ENCODE measurements at regions not wholly inside any gene's neighbourhood (a gene's known extent, or its start where the extent isn't known, plus 50 kb on each side); places are given as distances from the start of the nearest gene placed in this dataset.

- H3K27me3 ChIP-seq (replicated peaks in 1 of 2; ENCODE audit: control insufficient read depth in 2 of 2, insufficient read depth in 2 of 2, low read length in 1 of 2): peaks cover 0 to 2% of the 10 kb centered on the region in 2 experiments; a peak in 2 of 4 replicates
- FAIRE-seq (no peak), DNase-seq (ENCODE audit: low read depth, low spot score) (no peak), ATAC-seq (no peak)
- H3K9ac ChIP-seq (ENCODE audit: control insufficient read depth, insufficient read depth, low read length): no peak overlapping the region
- TF ChIP-seq FOS (IDR thresholded peaks at IDR 0.05; ENCODE audit: borderline replicate concordance, extremely low read depth, insufficient read length) (no peak), RAD51 (IDR thresholded peaks at IDR 0.05) (no peak)
- ChIA-PET POLR2A (no interaction called here), CTCF (no interaction called here), SMC1A (ENCODE audit: uncharacterized antibody, unreplicated experiment) (no interaction called here), RAD21 (ENCODE audit: unreplicated experiment) (interaction anchor here (1.5 kb wide), 1 partner anchor 9 kb away, joined by 4 read pairs; no protein-coding TSS in a partner anchor)
- BruUV-seq (replicated peaks): no TSS peak
- intact Hi-C loops (cut with micrococcal nuclease; ENCODE audit: unreplicated experiment): loop anchor here (10.0 kb wide), 1 partner anchor 905 kb away; no protein-coding TSS in a partner anchor
- in situ Hi-C loops (cut with MboI): no loop called here
- H3K27ac ChIP-seq (ENCODE audit: control insufficient read depth, insufficient read depth): no peak overlapping the region
- H3K79me2 ChIP-seq (ENCODE audit: control insufficient read depth, insufficient read depth, low read length): no peaks in the 10 kb centered on the region
- H3K36me3 ChIP-seq (ENCODE audit: control insufficient read depth in 2 of 2, insufficient read depth in 2 of 2, low read length in 1 of 2): no peaks in the 10 kb centered on the region
- 2% methylated on average over 3 of the region's 3 CpGs for WGBS (ENCODE audit: insufficient coverage, insufficient replicate concordance, low lambda C conversion rate, missing lambda C conversion rate)
- no peaks in the 10 kb centered on the region for H3K4me1 ChIP-seq (ENCODE audit: control insufficient read depth, insufficient read depth, low read length)
- no peak overlapping the region for H2AFZ ChIP-seq (ENCODE audit: control insufficient read depth, low read depth, low read length)
- no peaks in the 10 kb centered on the region for H3K9me3 ChIP-seq (replicated peaks; ENCODE audit: control insufficient read depth, insufficient read depth, low read length)
- no peak overlapping the region for H3K4me3 ChIP-seq
- H3K4me2 ChIP-seq (ENCODE audit: control insufficient read depth, insufficient read depth): no peak overlapping the region
- no peaks in the 10 kb centered on the region for H4K20me1 ChIP-seq (ENCODE audit: control insufficient read depth, insufficient read depth)
These were observed 194.7 kb upstream of the THRB start for GRCh38 chr3:24689353-24689752.

GRCh38 chr3:24690777-24691176 lies 196.1 kb upstream of the THRB start:
- Histone ChIP-seq H3K27ac (ENCODE audit: control insufficient read depth, insufficient read depth) (no peak overlapping the region), H3K27me3 (replicated peaks in 1 of 2; ENCODE audit: control insufficient read depth in 2 of 2, insufficient read depth in 2 of 2, low read length in 1 of 2) (peaks cover 0 to 2% of the 10 kb centered on the region in 2 experiments; a peak in 1 of 4 replicates), H3K4me1 (ENCODE audit: control insufficient read depth, insufficient read depth, low read length) (no peaks in the 10 kb centered on the region), H3K79me2 (ENCODE audit: control insufficient read depth, insufficient read depth, low read length) (no peaks in the 10 kb centered on the region), H3K9me3 (replicated peaks; ENCODE audit: control insufficient read depth, insufficient read depth, low read length) (no peaks in the 10 kb centered on the region), H2AFZ (ENCODE audit: control insufficient read depth, low read depth, low read length) (no peak overlapping the region), H4K20me1 (ENCODE audit: control insufficient read depth, insufficient read depth) (no peaks in the 10 kb centered on the region), H3K36me3 (ENCODE audit: control insufficient read depth in 2 of 2, insufficient read depth in 2 of 2, low read length in 1 of 2) (no peaks in the 10 kb centered on the region), H3K4me3 (no peak overlapping the region), H3K9ac (ENCODE audit: control insufficient read depth, insufficient read depth, low read length) (no peak overlapping the region), H3K4me2 (ENCODE audit: control insufficient read depth, insufficient read depth) (no peak overlapping the region)
- DNase-seq (ENCODE audit: low read depth, low spot score) (no peak), ATAC-seq (no peak), FAIRE-seq (no peak)
- in situ Hi-C loops (cut with MboI) (no loop called here), intact Hi-C loops (cut with micrococcal nuclease; ENCODE audit: unreplicated experiment) (no loop called here)
- ChIA-PET RAD21 (ENCODE audit: unreplicated experiment) (no interaction called here), POLR2A (no interaction called here), CTCF (interaction anchor here (0.5 to 0.7 kb wide), 2 partner anchors 9 to 135 kb away, joined by 3 read pairs; no protein-coding TSS in a partner anchor), SMC1A (ENCODE audit: uncharacterized antibody, unreplicated experiment) (no interaction called here)
- WGBS (ENCODE audit: insufficient coverage, insufficient replicate concordance, low lambda C conversion rate, missing lambda C conversion rate): 85% methylated on average over 1 of the region's 1 CpG
- BruUV-seq (replicated peaks): no TSS peak
- no peak for TF ChIP-seq HSF1 (IDR thresholded peaks at IDR 0.05; ENCODE audit: low read depth, low read length)
- no peak for TF ChIP-seq RUNX3 (IDR thresholded peaks at IDR 0.05; ENCODE audit: low read length)
- no peak for TF ChIP-seq IKZF2 (IDR thresholded peaks at IDR 0.05)
- TF ChIP-seq KDM1A (IDR thresholded peaks at IDR 0.05; ENCODE audit: borderline replicate concordance): no peak
- no peak for TF ChIP-seq SMAD1 (IDR thresholded peaks at IDR 0.05; ENCODE audit: low read depth, partially characterized antibody)
- no peak for TF ChIP-seq CREB1 (IDR thresholded peaks at IDR 0.05; ENCODE audit: low read depth)
- TF ChIP-seq, protein P1, sequence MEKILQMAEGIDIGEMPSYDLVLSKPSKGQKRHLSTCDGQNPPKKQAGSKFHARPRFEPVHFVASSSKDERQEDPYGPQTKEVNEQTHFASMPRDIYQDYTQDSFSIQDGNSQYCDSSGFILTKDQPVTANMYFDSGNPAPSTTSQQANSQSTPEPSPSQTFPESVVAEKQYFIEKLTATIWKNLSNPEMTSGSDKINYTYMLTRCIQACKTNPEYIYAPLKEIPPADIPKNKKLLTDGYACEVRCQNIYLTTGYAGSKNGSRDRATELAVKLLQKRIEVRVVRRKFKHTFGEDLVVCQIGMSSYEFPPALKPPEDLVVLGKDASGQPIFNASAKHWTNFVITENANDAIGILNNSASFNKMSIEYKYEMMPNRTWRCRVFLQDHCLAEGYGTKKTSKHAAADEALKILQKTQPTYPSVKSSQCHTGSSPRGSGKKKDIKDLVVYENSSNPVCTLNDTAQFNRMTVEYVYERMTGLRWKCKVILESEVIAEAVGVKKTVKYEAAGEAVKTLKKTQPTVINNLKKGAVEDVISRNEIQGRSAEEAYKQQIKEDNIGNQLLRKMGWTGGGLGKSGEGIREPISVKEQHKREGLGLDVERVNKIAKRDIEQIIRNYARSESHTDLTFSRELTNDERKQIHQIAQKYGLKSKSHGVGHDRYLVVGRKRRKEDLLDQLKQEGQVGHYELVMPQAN (conservative IDR thresholded peaks at IDR 0.05): no peak
- no peak for TF ChIP-seq ZNF384 (IDR thresholded peaks at IDR 0.05; ENCODE audit: borderline replicate concordance, low read depth, low read length)
- TF ChIP-seq, protein P2, sequence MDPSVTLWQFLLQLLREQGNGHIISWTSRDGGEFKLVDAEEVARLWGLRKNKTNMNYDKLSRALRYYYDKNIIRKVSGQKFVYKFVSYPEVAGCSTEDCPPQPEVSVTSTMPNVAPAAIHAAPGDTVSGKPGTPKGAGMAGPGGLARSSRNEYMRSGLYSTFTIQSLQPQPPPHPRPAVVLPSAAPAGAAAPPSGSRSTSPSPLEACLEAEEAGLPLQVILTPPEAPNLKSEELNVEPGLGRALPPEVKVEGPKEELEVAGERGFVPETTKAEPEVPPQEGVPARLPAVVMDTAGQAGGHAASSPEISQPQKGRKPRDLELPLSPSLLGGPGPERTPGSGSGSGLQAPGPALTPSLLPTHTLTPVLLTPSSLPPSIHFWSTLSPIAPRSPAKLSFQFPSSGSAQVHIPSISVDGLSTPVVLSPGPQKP (IDR thresholded peaks at IDR 0.05; ENCODE audit: low read depth, low read length): no peak
- no peak for TF ChIP-seq CREM (IDR thresholded peaks at IDR 0.05; ENCODE audit: low read depth)
- no peak for TF ChIP-seq ZNF207 (IDR thresholded peaks at IDR 0.05; ENCODE audit: borderline replicate concordance)
- TF ChIP-seq YBX1 (IDR thresholded peaks at IDR 0.05): no peak

Measured in GM12878 (cell line).